ENCODE measurements at regions not wholly inside any gene's neighbourhood (a gene's known extent, or its start where the extent isn't known, plus 50 kb on each side); places are given as distances from the start of the nearest gene placed in this dataset.
A peak's percentile ranks its signal among the peaks of the same experiment; 100 is the strongest.

GRCh38 chr2:207235621-207236020 is 69.9 kb upstream of the KLF7 start:
- H3K4me3 Mint-ChIP-seq, result no peak overlapping the region
- H3K27ac Mint-ChIP-seq, result no peak overlapping the region
- no peak for TF ChIP-seq CTCF (IDR thresholded peaks at IDR 0.05)
- ATAC-seq (no peak), DNase-seq (no peak)
- intact Hi-C loops (cut with micrococcal nuclease), result no loop called here
- no peaks in the 10 kb centered on the region for H3K9me3 Mint-ChIP-seq
- no peaks in the 10 kb centered on the region for H3K27me3 Mint-ChIP-seq
- peaks cover 26% of the 10 kb centered on the region for H3K4me1 Mint-ChIP-seq (ENCODE audit: low read depth)
- no peaks in the 10 kb centered on the region for H3K36me3 Mint-ChIP-seq (ENCODE audit: low read depth)
- POLR2A ChIA-PET, result no interaction called here
- CTCF ChIA-PET, result no interaction called here

- TF ChIP-seq CTCF (IDR thresholded peaks at IDR 0.05), result no peak
- Mint-ChIP-seq H3K4me1 (ENCODE audit: low read depth) (peaks cover 19% of the 10 kb centered on the region), H3K9me3 (no peaks in the 10 kb centered on the region), H3K27me3 (no peaks in the 10 kb centered on the region), H3K36me3 (ENCODE audit: low read depth) (no peaks in the 10 kb centered on the region), H3K27ac (no peak overlapping the region), H3K4me3 (no peak overlapping the region)
- ATAC-seq, result no peak
- ChIA-PET POLR2A (no interaction called here), CTCF (no interaction called here)
- intact Hi-C loops (cut with micrococcal nuclease), result no loop called here
- DNase-seq, result no peak
These were observed 70.6 kb upstream of the KLF7 start for GRCh38 chr2:207236156-207236935.

- H3K27me3 Mint-ChIP-seq, result no peaks in the 10 kb centered on the region
- no peaks in the 10 kb centered on the region for H3K9me3 Mint-ChIP-seq
- CTCF ChIA-PET, result interaction anchor here (0.7 to 1.1 kb wide), 5 partner anchors 7 to 237 kb away, joined by 3 to 4 read pairs (median 3); no protein-coding TSS in a partner anchor
- intact Hi-C loops (cut with micrococcal nuclease), result no loop called here
- H3K4me3 Mint-ChIP-seq, result no peak overlapping the region
- TF ChIP-seq CTCF (IDR thresholded peaks at IDR 0.05), result no peak
- no peaks in the 10 kb centered on the region for H3K36me3 Mint-ChIP-seq (ENCODE audit: low read depth)
- H3K4me1 Mint-ChIP-seq (ENCODE audit: low read depth), result peaks cover 23% of the 10 kb centered on the region
- no peak overlapping the region for H3K27ac Mint-ChIP-seq
- POLR2A ChIA-PET, result interaction anchor here (0.9 to 1.5 kb wide), 5 partner anchors 9 to 74 kb away, joined by 3 to 8 read pairs (median 3); partner anchors contain the start of gene KLF7
- DNase-seq (peak; percentile 66), ATAC-seq (peak; percentile 14)
These were observed 73.3 kb upstream of the KLF7 start for GRCh38 chr2:207238831-207239701.

- Mint-ChIP-seq H3K36me3 (ENCODE audit: low read depth) (no peaks in the 10 kb centered on the region), H3K9me3 (no peaks in the 10 kb centered on the region), H3K4me3 (no peak overlapping the region), H3K27me3 (no peaks in the 10 kb centered on the region), H3K27ac (no peak overlapping the region), H3K4me1 (ENCODE audit: low read depth) (peaks cover 21% of the 10 kb centered on the region)
- no peak for DNase-seq
- POLR2A ChIA-PET, result interaction anchor here (0.6 to 1.5 kb wide), 5 partner anchors 9 to 103 kb away, joined by 3 to 8 read pairs (median 3); partner anchors contain the start of gene KLF7
- CTCF ChIA-PET, result interaction anchor here (0.7 to 1.1 kb wide), 6 partner anchors 8 to 236 kb away, joined by 3 to 4 read pairs (median 3); no protein-coding TSS in a partner anchor
- ATAC-seq, result no peak
- no peak for TF ChIP-seq CTCF (IDR thresholded peaks at IDR 0.05)
- intact Hi-C loops (cut with micrococcal nuclease), result no loop called here
These were observed 74.2 kb upstream of the KLF7 start for GRCh38 chr2:207239754-207240494.

Measured in activated CD8-positive, alpha-beta T cell treated with anti-CD3 and anti-CD28 coated beads for 36 hours (primary cell).